Fibroblast of skin of left quadriceps (primary cell): ENCODE measurements at regions not wholly inside any gene's neighbourhood (a gene's known extent, or its start where the extent isn't known, plus 50 kb on each side); places are given as distances from the start of the nearest gene placed in this dataset.
"Not testable (repeated sequence)": the region's sequence is repeated elsewhere in the genome, so short reads cannot be mapped to it uniquely, and the experiment has no call there.

Experiments
- DNase-seq, 2 experiments: peaks; one replicate each; pipeline ENCODE4 v3.0.0-alpha.2; 2013; ENCODE audit warnings: low read depth in 2 of 2

DNA sequence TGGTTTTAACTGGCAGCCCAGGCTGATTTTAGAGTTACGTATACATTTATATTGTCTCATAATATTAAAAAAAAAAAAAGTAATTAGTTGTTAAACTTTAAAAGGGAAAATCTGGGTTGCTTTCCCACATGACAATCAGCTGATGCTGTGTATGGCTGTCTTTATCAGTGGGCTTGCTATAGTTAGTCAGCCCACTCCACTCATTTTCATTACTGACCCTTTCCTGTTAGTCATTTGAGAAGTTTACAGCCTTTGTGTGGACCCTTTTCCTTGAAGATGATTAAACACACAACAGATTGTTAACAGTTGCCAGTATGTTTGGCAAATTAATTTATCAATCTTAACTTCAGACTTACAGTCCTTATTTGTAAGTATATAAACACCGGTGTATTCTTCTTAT, 164.5 kb upstream of the AGR3 start:
- DNase-seq = no peak

DNA sequence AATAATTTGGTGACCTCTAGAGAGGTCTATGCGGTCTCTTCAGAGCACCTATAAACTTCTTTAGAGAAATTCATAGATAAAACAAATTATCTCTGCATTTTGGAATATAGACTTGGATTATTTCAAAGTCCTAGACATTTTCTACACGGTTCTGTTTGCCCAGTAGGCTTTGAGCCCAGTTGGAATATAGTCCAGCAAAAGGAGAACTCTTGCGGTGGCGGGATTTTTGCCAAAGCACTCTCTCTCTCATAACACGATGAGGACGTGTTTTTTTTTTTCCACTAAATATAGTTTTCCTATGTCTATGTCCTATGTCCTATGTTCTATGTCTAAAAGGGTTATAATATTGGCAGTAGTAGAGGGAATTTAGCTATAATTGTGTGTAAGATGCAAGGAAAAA, 164.9 kb upstream of the AGR3 start:
- no peak for DNase-seq

DNA sequence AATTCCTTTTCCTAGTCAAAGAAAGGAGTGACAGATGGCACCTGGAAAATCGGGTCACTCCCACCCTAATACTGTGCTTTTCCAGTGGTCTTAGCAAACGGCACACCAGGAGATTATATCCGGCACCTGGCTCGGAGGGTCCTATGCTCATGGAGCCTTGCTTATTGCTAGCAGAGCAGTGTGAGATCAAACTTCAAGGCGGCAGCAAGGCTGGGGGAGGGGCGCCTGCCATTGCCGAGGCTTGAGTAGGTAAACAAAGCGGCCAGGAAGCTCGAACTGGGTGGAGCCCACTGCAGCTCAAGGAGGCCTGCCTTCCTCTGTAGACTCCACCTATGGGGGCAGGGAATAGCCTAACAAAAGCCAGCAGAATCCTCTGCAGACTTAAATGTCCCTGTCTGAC, 171.4 kb upstream of the AGR3 start:
- DNase-seq = not testable (repeated sequence)

DNA sequence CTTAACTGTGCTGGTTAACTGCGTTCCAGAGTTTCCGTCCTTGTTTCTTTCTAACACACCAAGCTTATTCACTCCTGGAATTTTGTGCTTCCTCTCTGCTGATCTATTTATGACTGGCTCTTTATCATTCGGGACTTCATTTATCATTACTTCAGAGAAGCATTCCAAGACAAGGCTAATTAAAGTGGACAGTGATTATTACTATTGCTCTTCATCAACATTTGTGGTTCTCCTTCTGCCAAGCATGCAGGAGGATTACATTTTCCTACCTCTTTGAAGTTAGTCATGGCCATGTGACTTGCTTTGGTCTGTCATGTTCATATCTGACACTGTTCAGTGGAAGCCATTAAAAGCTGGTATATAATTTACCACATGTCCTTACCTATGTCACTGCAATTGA, 172.4 kb upstream of the AGR3 start:
- no peak for DNase-seq

DNA sequence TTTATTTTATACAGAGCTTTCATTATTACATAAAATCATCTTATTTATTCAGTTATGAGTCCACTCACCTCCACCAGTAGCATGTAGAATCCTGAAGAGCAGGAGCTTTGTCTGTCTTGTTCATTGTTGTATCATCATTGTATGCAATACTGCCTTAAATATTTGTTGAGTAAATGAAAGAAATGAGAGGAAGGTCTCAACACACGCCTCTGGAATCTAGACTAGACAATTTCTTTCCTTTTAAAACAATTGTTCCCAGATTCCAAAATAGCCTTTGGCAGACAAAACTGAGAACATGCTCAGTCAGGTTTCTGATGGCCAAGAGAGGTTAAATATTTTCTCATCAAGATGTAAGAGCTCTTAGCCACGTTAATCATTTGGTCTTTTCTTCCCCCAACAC, 173.1 kb upstream of the AGR3 start:
- no peak for DNase-seq

DNA sequence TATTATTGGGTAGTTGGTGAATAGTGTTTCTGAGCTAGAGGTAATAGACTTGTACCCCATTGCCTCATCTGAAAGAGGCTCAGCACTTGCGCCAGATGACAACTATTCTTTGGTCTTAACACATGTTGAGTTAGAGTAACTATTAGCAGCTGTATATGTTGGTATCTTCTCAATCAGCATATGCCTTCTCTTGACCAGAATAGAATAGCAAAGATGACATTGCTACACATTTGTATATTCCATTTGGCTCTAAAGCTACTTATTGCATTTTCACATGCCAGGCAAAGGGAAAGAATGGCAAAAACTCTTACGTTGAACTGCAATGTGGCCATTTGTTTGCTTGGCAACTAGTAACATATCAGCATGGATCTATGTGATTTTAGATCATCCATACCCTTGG, 173.8 kb upstream of the AGR3 start:
- DNase-seq = no peak

DNA sequence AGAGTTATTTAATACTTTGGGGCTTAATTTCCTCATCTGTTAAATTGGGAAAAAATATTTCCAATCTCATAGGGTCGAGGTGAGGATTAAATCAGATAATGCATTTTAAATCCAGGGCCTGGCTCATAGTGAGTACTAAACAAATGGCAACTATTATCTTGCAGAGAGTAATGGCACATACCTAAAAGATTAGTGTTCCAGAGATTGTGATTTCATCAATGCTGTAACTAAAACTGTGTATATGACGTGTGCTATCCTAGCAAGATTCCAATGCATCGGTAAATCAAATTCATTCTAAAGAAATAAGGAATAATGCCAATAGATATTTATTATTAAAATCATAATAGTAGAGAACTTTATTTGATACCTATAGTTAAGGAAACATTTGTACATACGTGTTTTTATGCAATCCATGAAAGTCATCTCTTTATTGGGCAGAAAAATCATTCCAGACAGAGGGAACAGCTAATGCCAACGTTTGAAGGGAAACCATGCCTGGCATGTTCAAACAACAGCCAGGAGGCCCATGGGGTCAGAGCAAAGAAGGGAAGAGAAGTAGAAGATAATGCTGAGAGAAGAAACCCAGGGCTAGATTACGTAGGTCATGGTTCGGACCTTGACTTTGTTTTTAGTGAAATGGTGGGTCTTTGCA, 174.8 kb upstream of the AGR3 start:
- DNase-seq = no peak

DNA sequence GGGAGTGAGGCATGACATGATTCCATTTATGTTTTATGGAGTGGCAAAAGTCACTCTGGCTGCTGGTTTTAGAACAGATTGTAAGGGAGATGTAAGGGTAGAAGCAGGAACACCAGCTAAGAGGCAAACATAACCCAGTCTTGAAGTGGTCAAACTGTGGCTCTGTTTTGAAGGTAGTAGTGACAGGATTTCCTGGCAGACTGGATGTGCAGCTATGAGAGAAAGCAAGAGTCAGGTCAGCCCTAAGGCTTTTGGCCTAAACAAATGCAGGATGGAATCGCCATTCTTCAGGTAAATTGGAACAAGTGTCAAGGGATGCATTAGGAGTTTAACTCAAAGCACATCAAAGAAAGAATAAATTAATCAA, 175.3 kb upstream of the AGR3 start:
- DNase-seq = no peak

DNA sequence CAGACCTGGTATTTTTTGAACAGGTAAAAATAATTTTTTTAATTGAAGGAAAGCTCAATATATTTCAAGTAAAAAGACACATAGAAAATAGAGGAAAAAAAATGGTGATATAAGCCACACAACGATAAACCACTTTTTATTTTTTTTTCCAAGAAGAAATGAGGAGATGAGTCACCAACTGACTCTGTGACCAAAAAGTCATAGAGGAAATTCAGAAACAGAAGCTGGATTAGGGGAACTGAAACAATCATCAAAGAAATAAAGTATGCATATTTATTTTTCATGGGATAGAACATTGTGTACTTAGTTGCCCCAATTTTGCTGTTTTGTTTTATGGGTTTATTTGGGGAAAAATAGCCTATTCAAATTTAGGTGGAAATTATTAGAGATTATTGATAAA, 176.8 kb upstream of the AGR3 start:
- no peak for DNase-seq

DNA sequence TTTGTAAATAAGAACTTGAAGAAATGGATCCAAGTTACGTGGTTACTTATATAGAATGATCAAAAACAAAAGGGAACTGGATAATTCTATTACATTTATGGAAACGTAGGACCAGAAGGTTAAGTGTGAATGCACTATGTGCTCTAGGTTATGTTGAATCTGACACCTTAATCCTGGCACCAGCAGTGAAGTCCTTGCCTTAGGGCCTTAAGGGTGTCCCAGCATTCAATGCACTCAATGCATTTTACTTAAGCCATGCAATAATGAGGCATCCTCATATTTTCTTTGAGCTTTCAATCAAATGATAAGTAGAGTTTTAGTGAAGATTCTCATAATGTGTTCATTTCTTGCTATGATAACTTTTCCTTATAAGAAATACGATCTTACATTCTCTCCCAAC, 178.3 kb upstream of the AGR3 start:
- DNase-seq = no peak

DNA sequence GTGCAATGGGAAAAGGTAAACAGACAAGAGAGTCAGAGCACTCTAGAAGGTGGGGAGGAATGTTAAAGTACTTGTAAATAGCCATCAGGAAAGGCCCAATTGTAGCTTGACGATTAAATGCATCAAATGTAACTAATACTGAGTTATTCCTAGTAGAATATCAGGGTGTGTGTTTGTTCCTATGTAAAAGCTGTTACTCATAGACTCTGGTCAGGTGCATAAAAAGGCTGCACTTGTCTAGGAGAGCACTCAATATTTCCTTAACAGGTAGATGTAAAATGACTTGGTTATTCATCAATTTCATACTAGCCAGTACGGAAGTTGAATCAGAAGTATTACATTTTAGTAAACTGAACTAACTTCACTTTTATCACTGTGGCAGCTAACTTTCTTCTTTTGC, 179.7 kb upstream of the AGR3 start:
- no peak for DNase-seq

DNA sequence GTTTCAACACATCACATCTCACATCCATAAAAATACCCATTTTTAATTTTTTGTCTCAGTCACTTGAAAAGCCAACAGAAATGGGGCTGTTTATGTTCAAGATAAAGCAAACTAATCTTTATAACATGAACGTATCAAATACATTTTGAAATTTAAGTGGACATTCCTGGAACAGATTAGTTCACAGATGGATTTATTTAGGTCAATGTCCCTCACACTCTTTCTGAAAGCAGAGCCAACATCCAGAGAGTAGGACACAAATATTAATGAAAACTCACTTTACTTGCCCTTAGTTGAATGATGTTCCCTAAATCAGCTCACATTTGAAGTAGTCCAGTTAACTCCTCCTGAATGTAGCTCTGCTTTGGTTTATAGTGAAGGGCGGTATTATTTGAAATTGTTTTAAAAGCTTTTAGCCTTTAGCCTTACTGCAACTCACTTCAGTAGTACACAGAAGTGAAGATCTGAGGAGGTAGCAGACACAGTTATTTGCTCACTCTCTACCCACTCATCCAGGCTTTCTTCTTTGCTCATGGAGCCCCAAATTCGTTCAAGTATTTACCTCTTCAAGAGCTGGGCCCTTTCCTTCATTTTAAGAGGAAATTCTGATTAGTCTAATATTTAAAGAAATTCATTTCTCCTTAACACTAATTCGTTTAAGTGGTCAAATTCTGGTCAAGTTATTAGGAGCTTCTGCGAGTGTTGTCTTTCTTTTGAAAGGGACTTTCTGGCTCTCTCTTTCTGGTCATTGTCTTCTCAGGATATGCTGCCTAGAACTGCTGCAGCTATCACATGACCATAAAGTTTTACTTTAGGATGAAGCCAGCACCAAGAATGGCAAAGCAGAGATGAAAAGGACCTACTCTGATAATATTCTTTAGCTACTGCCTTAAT, 180.6 kb upstream of the AGR3 start:
- no peak for DNase-seq

DNA sequence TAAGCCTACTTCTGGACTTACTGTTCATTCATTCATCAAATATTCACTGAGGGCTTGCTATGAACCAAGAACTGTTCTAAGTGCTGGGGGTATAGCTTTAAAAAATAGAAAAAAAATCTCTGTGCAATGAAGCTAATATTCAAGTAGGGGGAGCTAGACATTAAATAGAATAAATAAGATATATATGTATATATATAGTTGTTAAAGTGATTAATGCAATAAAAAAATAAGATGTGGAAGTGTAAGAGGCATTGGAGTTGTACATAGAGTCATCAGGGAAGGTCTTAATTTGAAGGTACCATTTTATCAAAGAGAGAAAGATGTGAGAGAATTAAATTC, 181.2 kb upstream of the AGR3 start:
- no peak for DNase-seq

DNA sequence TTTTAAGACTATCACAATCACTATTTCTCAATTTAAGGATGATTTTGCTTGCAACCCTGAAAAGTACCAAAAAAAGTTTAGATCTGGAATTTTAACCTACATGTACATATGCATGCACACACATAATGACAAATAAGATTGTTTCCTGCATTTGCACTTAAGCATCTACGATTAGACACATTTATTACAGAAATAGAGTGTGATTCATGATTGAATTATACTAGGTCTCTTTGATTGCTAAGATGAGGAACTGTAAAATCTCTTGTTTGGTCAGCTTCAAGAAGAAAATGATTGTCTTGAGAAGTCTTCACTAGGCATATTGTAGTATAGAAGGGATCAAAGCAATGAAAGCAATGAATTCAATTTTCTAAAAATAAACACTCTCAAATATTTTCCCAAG, 185.9 kb upstream of the AGR3 start:
- no peak for DNase-seq

DNA sequence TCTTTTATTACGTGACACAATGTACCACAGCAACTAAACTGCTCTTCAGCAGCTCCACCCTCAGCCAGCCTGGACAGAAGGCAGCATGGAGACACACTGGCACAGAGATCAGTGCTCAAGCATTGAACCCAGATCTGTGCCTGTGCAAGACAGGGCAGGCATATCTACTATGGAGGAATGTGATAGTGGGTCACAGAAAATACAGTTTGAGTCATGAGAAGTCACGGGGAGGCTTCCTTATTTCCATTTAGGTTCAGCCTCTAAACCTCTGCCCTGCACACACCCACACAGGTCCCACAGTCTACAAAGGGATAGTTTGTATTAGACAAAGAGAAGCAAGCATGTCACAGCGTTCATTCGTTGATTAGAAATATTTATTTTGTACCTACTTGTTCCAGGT, 187.4 kb upstream of the AGR3 start:
- no peak for DNase-seq

DNA sequence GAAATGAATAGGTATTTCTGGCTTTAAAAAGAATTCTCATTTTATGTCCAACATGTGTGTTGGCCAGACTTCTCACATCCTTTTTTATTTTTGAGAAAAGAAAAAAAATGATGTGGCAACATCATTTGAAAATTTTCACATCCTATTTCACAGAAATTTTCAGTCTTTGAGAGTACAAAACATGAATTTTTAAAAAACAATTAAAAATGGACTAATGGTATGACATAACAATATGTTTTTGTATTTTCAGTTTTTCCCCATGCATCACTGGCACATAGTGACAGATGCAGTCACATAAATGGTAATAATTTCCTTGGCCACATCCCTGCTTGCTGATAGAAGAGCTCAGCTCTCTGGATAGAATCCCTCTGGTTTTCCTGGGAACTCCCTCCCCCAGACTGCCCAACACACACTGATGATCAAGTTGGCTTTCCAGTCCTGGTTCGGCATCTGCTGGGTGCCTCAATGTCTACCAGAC, 188.5 kb upstream of the AGR3 start:
- DNase-seq = no peak

DNA sequence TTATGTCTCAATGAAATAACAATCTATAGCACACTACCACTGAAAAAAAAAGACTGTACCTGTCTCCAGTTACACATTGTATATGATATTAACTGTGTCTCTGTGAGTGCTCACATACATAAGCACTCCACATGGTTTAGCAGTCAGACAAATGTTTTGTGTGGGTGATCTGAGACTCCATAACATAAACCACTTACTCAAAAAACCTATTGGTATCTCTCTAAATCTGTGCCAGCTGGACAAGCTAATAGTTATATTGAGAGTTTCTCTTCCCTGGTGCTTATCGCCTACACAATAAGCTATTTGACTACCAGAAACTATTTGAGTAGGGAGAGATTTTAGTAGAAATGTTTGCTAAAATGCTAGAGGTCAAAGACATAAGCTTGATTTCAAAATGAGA, 190.1 kb upstream of the AGR3 start:
- no peak for DNase-seq

DNA sequence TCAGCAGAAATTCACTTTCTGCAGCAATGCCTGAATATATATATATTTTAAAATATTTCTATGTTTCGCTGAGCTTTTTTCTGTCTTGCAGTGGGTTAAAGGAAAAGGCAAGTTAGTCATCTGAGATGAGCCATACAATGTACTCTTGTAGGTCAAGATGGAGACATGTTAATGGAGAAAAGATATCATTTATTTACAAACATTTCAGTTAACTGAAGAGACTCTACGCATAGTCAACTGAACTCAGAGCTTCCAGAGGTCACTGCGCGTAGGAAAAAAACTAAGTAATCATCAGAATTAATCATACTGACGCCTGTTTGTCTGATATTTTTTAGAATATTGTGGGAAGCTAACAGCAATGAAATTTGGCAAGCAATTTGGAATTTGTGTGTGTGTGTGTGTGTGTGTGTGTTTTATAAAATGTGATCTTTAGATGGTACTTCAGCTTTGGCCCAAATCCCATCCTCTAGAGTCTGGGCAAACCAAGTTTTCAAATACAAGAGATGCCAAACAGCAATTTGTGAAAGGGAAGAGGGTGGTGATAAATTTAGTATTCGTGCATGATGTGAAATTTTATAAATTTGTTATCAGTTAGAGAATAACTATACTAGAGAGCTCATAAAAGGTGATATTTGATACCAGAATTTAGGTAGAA, 193.9 kb upstream of the AGR3 start:
- no peak for DNase-seq

DNA sequence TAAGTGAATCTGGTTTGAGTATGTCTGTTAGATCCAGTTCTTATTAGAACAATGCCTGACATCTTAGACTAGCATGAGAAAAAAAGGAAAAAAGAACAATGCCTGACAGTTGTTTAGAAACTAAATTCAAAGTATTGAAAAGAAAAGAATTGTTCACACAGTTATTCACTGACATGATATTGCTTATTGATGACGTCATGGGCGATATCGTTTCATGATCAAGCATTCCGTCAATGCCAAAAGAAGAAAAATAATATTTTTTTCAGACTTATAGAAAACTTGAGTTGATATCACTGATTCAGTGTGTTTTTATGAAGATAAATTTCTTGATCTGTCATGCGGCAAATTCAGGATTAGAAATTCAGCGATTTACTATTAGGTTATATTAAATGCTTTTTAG, 196.5 kb upstream of the AGR3 start:
- DNase-seq = no peak

DNA sequence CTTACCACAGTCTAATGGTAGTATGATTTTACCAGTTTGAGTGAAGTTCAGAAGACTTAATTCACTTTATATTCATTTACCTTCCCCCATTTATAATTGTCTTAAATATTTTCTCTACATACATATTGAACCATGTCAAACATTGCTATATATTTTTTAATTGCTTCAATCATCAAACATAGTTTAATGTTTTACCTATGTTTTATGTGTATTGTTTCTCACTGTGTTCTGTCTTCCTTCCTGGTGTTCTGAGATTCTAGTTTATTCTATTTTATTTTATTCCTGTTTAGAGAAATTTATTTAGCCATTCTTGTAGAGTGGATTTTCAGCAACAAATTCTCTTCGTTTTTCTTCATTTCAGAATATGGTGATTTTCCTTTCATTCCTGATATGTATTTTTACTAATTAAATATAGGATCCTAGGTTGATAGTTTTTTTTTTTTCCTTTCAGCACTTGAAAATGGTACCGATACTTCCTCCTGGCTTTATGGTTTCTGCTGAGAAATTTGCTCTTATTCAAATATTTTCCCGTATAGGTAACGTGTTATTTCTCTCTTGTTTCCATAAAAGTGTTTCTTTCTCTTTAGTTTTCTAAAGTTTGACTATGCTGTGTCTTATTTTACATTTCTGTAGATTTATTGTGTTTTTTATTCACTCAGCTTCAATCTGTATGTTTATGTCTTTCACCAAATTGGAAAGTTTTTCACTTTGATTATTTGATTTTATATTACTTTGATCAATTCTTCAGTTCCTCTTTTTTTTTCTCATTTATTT, 201.8 kb upstream of the AGR3 start:
- no peak for DNase-seq

DNA sequence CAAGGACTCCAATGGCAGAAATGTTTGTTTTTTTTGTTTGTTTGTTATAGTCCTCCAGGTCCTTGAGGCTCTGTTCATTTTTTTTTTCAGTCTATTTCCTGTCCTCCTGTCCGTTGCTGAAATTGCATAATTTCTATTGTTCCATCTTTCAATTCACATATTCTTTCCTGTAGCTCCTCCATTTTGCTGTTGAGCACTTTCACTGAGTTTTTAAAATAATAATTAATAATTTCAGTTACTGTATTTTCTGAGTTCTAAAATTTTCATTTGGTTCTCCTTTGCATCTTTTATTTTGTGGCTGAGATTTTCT, 202.3 kb upstream of the AGR3 start:
- DNase-seq = no peak

DNA sequence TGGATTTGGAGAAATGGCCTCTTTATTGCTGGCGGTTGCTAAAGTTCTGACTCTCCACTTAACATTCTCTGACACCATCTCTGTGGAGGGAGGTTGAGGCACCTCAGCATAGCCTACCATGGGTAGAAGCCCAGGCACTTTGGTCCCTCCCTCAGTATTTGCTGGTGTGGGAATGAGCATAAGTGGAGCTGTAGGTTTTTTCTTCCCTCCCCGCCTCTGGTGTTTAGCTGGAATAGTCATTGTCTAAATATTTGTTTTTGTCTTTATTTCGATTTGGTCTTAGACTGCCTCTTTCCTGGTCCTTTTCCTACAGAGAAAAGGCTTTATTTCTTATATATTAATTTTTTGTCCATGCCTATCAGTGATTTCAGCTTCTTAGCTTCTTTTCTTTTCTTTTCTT, 203.4 kb upstream of the AGR3 start:
- no peak for DNase-seq

DNA sequence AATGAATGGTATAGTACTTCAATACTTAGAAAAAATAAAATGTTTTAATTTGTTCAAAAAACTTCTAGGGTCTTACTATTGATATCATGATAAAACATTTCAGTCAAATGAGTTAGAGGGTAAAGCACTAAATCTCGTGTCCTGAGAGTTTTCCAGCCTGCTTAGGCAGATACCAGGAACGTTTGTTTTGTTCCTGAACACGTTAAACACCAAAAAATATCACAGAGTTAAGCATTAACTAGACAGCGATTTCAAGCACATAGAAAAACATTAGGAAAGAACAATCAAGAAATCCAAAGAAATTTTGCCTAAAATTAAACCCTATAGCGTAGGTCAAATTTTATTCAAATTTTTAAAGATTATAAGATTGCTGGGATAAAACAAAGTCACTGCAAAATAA, 204.6 kb upstream of the AGR3 start:
- DNase-seq = no peak
